HEK293 (cell line): ENCODE measurements at regions not wholly inside any gene's neighbourhood (a gene's known extent, or its start where the extent isn't known, plus 50 kb on each side); places are given as distances from the start of the nearest gene placed in this dataset.

Experiments used
- CTCF ChIA-PET: fragments of 350-600 bp; formaldehyde crosslinking; extraction: SDS; loops from one replicate; lab custom pipeline; 2021; ENCODE audit warnings: antibody characterized with exemption; lab: Yijun Ruan, JAX
- POLR2A ChIA-PET: fragments of 300-600 bp; formaldehyde crosslinking; extraction: SDS; loops from one replicate; lab custom pipeline; 2020; ENCODE audit warnings: antibody characterized with exemption, inconsistent platforms; lab: Yijun Ruan, JAX
- H3K27ac ChIP-seq: fragments of 200-500 bp; sonication (Bioruptor generic); 2 replicates; pipeline ENCODE4 v1.5.1; 2014; ENCODE audit warnings: low read depth, low read length, control low read depth, inconsistent platforms; ENCODE audit errors: extremely low read depth
- H3K36me3 ChIP-seq, 2 experiments: fragments of 200-500 bp in 1 of 2; sonication (Bioruptor generic) in 1 of 2; 1 replicate in 1 of 2; 2 replicates in 1 of 2; pipeline ENCODE4 v1.5.1; 2014 to 2017; ENCODE audit warnings: inconsistent platforms in 2 of 2, low read length in 2 of 2; ENCODE audit not compliant: control insufficient read depth in 2 of 2, insufficient read depth in 1 of 2
- H3K4me1 ChIP-seq: fragments of 200-500 bp; sonication (Bioruptor generic); 2 replicates; pipeline ENCODE4 v1.5.1; 2014; ENCODE audit warnings: mild to moderate bottlenecking, low read length, inconsistent platforms; ENCODE audit not compliant: control insufficient read depth, insufficient read depth
- H3K4me3 ChIP-seq: 2 replicates; pipeline ENCODE4 v1.5.1; 2011; ENCODE audit warnings: low read depth, mild to moderate bottlenecking, control low read depth, low read length, moderate library complexity
- H3K9me3 ChIP-seq: fragments of 200-500 bp; sonication (Bioruptor generic); 2 replicates; pipeline ENCODE4 v1.5.1; 2014; ENCODE audit warnings: low read depth, low read length, inconsistent platforms; ENCODE audit not compliant: control insufficient read depth, insufficient read depth
- KLF1 ChIP-seq: fragments of 450-650 bp; formaldehyde crosslinking; IDR thresholded peaks from 2 replicates; pipeline ENCODE4 v1.5.1; 2016; ENCODE audit warnings: missing biosample characterization, missing genetic modification characterization
- MEIS1 ChIP-seq: sonication (generic); formaldehyde crosslinking; IDR thresholded peaks from 2 replicates; pipeline ENCODE4 v1.8.1; 2022; ENCODE audit warnings: missing genetic modification reagents, mild to moderate bottlenecking, borderline replicate concordance
- SALL2 ChIP-seq: fragments of 450-650 bp; formaldehyde crosslinking; IDR thresholded peaks from 2 replicates; pipeline ENCODE4 v1.5.0; 2017; ENCODE audit warnings: missing biosample characterization, mild to moderate bottlenecking, missing genetic modification characterization, borderline replicate concordance
- SCRT2 ChIP-seq: fragments of 450-650 bp; formaldehyde crosslinking; IDR thresholded peaks from 2 replicates; pipeline ENCODE4 v1.5.1; 2016; ENCODE audit warnings: missing biosample characterization, missing genetic modification characterization
- SP3 ChIP-seq: fragments of 450-650 bp; formaldehyde crosslinking; IDR thresholded peaks from 2 replicates; pipeline ENCODE4 v1.5.1; 2016; ENCODE audit warnings: missing biosample characterization, missing genetic modification characterization
- ZBTB17 ChIP-seq: fragments of 450-650 bp; formaldehyde crosslinking; IDR thresholded peaks from 2 replicates; pipeline ENCODE4 v1.5.1; 2016; ENCODE audit warnings: missing biosample characterization, missing genetic modification characterization
- ZNF132 ChIP-seq: fragments of 450-650 bp; formaldehyde crosslinking; IDR thresholded peaks from 2 replicates; pipeline ENCODE4 v1.5.1; 2017; ENCODE audit warnings: missing biosample characterization, missing genetic modification characterization, borderline replicate concordance
- ZNF169 ChIP-seq: fragments of 450-650 bp; formaldehyde crosslinking; IDR thresholded peaks from 2 replicates; pipeline ENCODE4 v1.5.1; 2016; ENCODE audit warnings: missing biosample characterization, missing genetic modification characterization
- ZNF292 ChIP-seq: fragments of 450-650 bp; formaldehyde crosslinking; IDR thresholded peaks from 2 replicates; pipeline ENCODE4 v1.5.1; 2016; ENCODE audit warnings: low read depth, missing biosample characterization, missing genetic modification characterization, borderline replicate concordance
- ZNF311 ChIP-seq: fragments of 450-650 bp; formaldehyde crosslinking; IDR thresholded peaks from 2 replicates; pipeline ENCODE4 v1.5.1; 2017; ENCODE audit warnings: missing biosample characterization, missing genetic modification characterization, borderline replicate concordance
- ZNF341 ChIP-seq: fragments of 450-650 bp; formaldehyde crosslinking; IDR thresholded peaks from 2 replicates; pipeline ENCODE4; 2016; ENCODE audit warnings: low read depth, missing biosample characterization, missing genetic modification characterization
- ZNF350 ChIP-seq: fragments of 450-650 bp; formaldehyde crosslinking; IDR thresholded peaks from 2 replicates; pipeline ENCODE4 v1.5.0; 2017; ENCODE audit warnings: missing biosample characterization, mild to moderate bottlenecking, missing genetic modification characterization
- ZNF626 ChIP-seq: fragments of 450-650 bp; sonication (Bioruptor Pico); formaldehyde crosslinking; IDR thresholded peaks from 2 replicates; pipeline ENCODE4 v1.5.1; 2018; ENCODE audit warnings: missing biosample characterization, missing genetic modification characterization, inconsistent platforms
- ZNF747 ChIP-seq: fragments of 450-650 bp; formaldehyde crosslinking; IDR thresholded peaks from 2 replicates; pipeline ENCODE4 v1.5.1; 2016; ENCODE audit warnings: missing biosample characterization, missing genetic modification characterization
- ZNF777 ChIP-seq: fragments of 450-650 bp; formaldehyde crosslinking; IDR thresholded peaks from 2 replicates; pipeline ENCODE4 v1.5.1; 2017; ENCODE audit warnings: missing biosample characterization, missing genetic modification characterization, borderline replicate concordance
- ZNF791 ChIP-seq: fragments of 450-650 bp; formaldehyde crosslinking; IDR thresholded peaks from 2 replicates; pipeline ENCODE4 v1.5.1; 2016; ENCODE audit warnings: missing biosample characterization, missing genetic modification characterization
- TF ChIP-seq, protein P1 (sequence below): fragments of 450-650 bp; formaldehyde crosslinking; IDR thresholded peaks from 2 replicates; pipeline ENCODE4 v1.5.1; 2016; ENCODE audit warnings: missing biosample characterization, missing genetic modification characterization
- TF ChIP-seq, protein P2 (sequence below): fragments of 450-650 bp; formaldehyde crosslinking; IDR thresholded peaks from 2 replicates; pipeline ENCODE4 v1.5.1; 2017; ENCODE audit warnings: missing biosample characterization, missing genetic modification characterization
- TF ChIP-seq, protein P3 (sequence below): fragments of 450-650 bp; formaldehyde crosslinking; IDR thresholded peaks from 2 replicates; pipeline ENCODE4 v1.5.1; 2016; ENCODE audit warnings: missing biosample characterization, missing genetic modification characterization

DNA sequence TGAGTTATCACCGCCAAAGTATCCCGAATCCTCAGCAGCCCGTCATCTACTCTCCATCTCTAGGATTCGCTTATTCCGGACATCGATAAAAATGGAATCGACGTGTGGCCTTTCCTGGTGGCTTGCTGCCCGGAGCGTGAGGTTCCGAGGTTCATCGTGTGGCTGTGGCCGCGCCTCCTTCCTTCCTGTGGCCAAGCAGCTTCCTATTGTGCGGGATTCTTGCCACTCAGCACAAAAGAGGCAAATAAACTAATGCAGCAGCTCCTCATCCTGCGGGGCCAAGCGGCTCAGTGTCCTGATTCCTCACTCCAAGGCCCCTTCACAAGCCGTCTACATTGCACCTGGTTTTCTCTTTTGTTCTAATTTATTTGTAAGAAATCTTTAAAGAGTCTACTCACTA lies 800.9 kb downstream of the CDH9 start:
- POLR2A ChIA-PET: no interaction called here
- Histone ChIP-seq H3K4me1 (no peaks in the 10 kb centered on the region), H3K36me3 (no peaks in the 10 kb centered on the region), H3K27ac (no peak overlapping the region), H3K9me3 (no peaks in the 10 kb centered on the region), H3K4me3 (no peak overlapping the region)
- TF ChIP-seq ZNF626: no peak
- TF ChIP-seq ZNF350 (tag by site-specific recombination): no peak
- TF ChIP-seq KLF1 (tag by site-specific recombination): no peak
- TF ChIP-seq, protein P1, sequence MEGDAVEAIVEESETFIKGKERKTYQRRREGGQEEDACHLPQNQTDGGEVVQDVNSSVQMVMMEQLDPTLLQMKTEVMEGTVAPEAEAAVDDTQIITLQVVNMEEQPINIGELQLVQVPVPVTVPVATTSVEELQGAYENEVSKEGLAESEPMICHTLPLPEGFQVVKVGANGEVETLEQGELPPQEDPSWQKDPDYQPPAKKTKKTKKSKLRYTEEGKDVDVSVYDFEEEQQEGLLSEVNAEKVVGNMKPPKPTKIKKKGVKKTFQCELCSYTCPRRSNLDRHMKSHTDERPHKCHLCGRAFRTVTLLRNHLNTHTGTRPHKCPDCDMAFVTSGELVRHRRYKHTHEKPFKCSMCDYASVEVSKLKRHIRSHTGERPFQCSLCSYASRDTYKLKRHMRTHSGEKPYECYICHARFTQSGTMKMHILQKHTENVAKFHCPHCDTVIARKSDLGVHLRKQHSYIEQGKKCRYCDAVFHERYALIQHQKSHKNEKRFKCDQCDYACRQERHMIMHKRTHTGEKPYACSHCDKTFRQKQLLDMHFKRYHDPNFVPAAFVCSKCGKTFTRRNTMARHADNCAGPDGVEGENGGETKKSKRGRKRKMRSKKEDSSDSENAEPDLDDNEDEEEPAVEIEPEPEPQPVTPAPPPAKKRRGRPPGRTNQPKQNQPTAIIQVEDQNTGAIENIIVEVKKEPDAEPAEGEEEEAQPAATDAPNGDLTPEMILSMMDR: no peak
- no peak for TF ChIP-seq SALL2
- CTCF ChIA-PET: no interaction called here

DNA sequence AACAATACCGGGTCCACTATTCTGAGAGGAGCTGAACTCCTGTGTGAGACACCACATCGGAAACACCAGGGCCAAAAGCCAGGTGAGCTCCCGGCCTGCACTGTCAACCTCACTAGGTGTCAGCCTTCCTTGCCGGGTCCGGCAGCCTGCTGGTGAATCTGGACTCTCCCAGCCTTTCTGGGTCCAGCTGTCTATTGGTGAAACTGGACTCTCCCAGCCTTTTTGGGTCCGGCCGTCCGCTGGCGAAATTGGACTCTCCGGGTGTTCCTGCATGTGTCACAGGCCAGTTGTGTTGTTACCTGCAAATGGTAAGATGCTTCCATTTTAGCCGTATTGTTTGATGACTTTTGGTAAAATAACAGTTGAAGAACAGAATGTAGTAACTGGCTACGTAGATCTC lies 801.5 kb downstream of the CDH9 start:
- ChIA-PET POLR2A (no interaction called here), CTCF (no interaction called here)
- no peaks in the 10 kb centered on the region for H3K4me1 ChIP-seq
- no peak overlapping the region for H3K27ac ChIP-seq
- H3K4me3 ChIP-seq: no peak overlapping the region
- H3K9me3 ChIP-seq: no peaks in the 10 kb centered on the region
- no peak for TF ChIP-seq ZNF169 (tag by site-specific recombination)
- no peak for TF ChIP-seq ZNF341 (tag by site-specific recombination)
- no peak for TF ChIP-seq ZNF747
- H3K36me3 ChIP-seq: no peaks in the 10 kb centered on the region

DNA sequence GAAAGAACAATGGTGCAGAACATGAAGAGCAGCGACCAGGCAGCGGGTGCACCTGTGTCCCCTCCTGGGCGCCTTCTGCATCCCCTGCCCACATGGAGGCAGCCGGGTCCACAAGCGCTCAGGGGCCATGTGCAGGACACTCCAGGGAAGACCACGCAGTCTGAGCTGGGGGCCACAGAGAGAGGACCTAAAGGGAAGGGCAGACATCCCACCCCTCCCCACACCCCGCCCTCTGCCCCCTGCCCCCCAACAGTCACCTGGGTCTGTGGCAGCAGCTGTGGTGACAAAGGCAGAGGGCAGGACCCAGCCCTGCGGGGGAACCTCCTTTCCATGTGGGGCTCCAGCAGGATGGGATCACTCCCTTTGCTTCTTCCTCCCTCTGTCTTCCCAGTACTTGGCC lies 805.7 kb downstream of the CDH9 start:
- H3K27ac ChIP-seq: no peak overlapping the region
- ChIA-PET POLR2A (no interaction called here), CTCF (no interaction called here)
- no peak overlapping the region for H3K4me3 ChIP-seq
- no peaks in the 10 kb centered on the region for H3K4me1 ChIP-seq
- TF ChIP-seq ZNF777 (tag by site-specific recombination) (no peak), SCRT2 (tag by site-specific recombination) (no peak), ZNF132 (tag by site-specific recombination) (no peak), ZNF791 (tag by site-specific recombination) (no peak), ZNF292 (tag by site-specific recombination) (no peak), ZBTB17 (tag by site-specific recombination) (no peak), MEIS1 (no peak), SP3 (tag by site-specific recombination) (no peak), ZNF311 (no peak)
- TF ChIP-seq, protein P2, sequence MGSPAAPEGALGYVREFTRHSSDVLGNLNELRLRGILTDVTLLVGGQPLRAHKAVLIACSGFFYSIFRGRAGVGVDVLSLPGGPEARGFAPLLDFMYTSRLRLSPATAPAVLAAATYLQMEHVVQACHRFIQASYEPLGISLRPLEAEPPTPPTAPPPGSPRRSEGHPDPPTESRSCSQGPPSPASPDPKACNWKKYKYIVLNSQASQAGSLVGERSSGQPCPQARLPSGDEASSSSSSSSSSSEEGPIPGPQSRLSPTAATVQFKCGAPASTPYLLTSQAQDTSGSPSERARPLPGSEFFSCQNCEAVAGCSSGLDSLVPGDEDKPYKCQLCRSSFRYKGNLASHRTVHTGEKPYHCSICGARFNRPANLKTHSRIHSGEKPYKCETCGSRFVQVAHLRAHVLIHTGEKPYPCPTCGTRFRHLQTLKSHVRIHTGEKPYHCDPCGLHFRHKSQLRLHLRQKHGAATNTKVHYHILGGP (tag by site-specific recombination): no peak
- TF ChIP-seq, protein P3, sequence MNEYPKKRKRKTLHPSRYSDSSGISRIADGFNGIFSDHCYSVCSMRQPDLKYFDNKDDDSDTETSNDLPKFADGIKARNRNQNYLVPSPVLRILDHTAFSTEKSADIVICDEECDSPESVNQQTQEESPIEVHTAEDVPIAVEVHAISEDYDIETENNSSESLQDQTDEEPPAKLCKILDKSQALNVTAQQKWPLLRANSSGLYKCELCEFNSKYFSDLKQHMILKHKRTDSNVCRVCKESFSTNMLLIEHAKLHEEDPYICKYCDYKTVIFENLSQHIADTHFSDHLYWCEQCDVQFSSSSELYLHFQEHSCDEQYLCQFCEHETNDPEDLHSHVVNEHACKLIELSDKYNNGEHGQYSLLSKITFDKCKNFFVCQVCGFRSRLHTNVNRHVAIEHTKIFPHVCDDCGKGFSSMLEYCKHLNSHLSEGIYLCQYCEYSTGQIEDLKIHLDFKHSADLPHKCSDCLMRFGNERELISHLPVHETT (tag by site-specific recombination): no peak
- no peaks in the 10 kb centered on the region for H3K36me3 ChIP-seq
- no peaks in the 10 kb centered on the region for H3K9me3 ChIP-seq
